NB4 (cell line): ENCODE measurements at regions not wholly inside any gene's neighbourhood (a gene's known extent, or its start where the extent isn't known, plus 50 kb on each side); places are given as distances from the start of the nearest gene placed in this dataset.

Experiments used
- DNase-seq: peaks from one replicate; pipeline ENCODE4 v3.0.0; 2010; ENCODE audit warnings: low read depth
- H3K4me3 ChIP-seq: one replicate; pipeline ENCODE4 v1.5.1; 2011; ENCODE audit warnings: mild to moderate bottlenecking, low read depth, low read length, moderate library complexity
- MYC ChIP-seq: IDR thresholded peaks from 2 replicates; pipeline ENCODE4 v1.6.1; 2011; ENCODE audit warnings: low read depth, low read length
- POLR2A ChIP-seq: IDR thresholded peaks from 2 replicates; pipeline ENCODE4 v1.6.1; 2011; ENCODE audit warnings: mild to moderate bottlenecking; ENCODE audit not compliant: insufficient read length; ENCODE audit errors: extremely low read depth
- TF ChIP-seq, protein P1 (sequence below): IDR thresholded peaks from one replicate; pipeline ENCODE4 v1.5.1; 2012; ENCODE audit warnings: low read depth, low read length
- TF ChIP-seq, protein P2 (sequence below): IDR thresholded peaks from 2 replicates; pipeline ENCODE4 v1.6.1; 2011; ENCODE audit warnings: low read depth, low read length

DNA sequence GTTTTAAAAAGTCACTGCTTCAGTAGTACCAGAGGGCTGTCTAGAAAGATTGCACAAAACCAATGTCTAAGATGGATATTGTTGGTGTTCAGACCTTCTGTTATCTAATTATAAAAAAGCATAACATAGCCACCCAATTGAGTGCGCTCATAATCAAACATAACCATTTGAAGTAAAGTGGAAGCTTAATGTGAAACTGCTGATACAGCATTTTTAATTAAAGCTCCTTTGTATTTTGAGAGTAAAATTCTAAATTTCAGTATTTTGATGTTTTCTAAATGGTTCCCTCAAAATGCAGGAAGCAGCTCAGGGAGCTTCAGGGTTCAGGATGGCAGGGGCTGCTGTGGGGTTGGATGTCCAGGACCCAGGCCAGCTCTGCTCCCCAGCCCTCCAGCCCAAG is 291.8 kb upstream of the ZFP64 start:
- no peak for TF ChIP-seq POLR2A
- TF ChIP-seq, protein P1, sequence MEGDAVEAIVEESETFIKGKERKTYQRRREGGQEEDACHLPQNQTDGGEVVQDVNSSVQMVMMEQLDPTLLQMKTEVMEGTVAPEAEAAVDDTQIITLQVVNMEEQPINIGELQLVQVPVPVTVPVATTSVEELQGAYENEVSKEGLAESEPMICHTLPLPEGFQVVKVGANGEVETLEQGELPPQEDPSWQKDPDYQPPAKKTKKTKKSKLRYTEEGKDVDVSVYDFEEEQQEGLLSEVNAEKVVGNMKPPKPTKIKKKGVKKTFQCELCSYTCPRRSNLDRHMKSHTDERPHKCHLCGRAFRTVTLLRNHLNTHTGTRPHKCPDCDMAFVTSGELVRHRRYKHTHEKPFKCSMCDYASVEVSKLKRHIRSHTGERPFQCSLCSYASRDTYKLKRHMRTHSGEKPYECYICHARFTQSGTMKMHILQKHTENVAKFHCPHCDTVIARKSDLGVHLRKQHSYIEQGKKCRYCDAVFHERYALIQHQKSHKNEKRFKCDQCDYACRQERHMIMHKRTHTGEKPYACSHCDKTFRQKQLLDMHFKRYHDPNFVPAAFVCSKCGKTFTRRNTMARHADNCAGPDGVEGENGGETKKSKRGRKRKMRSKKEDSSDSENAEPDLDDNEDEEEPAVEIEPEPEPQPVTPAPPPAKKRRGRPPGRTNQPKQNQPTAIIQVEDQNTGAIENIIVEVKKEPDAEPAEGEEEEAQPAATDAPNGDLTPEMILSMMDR = no peak
- TF ChIP-seq MYC = no peak
- TF ChIP-seq, protein P2, sequence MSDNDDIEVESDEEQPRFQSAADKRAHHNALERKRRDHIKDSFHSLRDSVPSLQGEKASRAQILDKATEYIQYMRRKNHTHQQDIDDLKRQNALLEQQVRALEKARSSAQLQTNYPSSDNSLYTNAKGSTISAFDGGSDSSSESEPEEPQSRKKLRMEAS = no peak
- DNase-seq = no peak
- no peak overlapping the region for H3K4me3 ChIP-seq

DNA sequence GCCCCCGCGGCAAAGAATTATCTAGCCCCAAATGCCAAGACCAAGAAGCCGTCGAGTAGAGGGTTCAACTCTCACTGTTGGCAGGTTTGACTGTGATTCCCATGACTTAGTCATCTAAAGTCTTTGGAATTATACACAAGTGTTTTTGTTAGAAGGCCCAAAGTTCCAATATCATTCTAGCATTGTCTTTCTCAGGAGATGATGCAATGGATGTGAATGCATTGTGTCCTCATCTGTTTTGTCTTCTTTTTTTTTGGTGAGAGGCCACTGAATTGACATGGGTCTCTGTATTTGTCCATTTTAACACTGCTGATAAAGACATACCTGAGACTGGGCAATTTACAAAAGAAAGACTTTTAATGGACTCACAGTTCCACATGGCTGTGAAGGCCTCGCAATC is 290.5 kb upstream of the ZFP64 start:
- TF ChIP-seq, protein P2 = no peak
- no peak for TF ChIP-seq MYC
- TF ChIP-seq POLR2A = no peak
- TF ChIP-seq, protein P1 = no peak
- no peak overlapping the region for H3K4me3 ChIP-seq
- no peak for DNase-seq

- DNase-seq = no peak
- TF ChIP-seq, protein P1 = no peak
- TF ChIP-seq, protein P2 = no peak
- no peak for TF ChIP-seq POLR2A
- no peak for TF ChIP-seq MYC
- H3K4me3 ChIP-seq = no peak overlapping the region
Measured at GRCh38 chr20:52481443-52481842, 289.9 kb upstream of the ZFP64 start.

- TF ChIP-seq, protein P1 = no peak
- TF ChIP-seq MYC (no peak), POLR2A (no peak)
- TF ChIP-seq, protein P2 = no peak
Measured at GRCh38 chr20:52476074-52476750, 284.6 kb upstream of the ZFP64 start.

DNA sequence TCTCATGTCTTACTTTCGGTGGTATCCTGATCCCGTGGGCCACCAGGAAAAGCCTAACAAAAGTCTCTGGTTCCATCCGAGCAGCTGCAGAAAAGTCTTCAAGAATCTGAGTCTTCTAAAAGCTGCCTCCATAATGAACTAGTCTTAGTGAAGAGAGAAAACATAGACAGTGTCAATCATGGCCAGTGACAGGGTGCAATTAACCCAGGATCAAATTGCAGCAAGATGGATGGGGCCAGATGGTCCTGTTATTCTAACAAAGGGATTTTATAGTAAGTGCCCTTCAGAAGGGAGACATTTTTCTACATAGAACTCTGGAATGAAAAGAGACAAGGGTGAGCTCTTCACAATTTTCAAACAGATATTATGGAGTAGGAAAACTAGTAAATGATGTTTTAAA is 281.6 kb upstream of the ZFP64 start:
- DNase-seq = no peak
- no peak overlapping the region for H3K4me3 ChIP-seq
- TF ChIP-seq MYC = no peak
- TF ChIP-seq POLR2A = no peak
- TF ChIP-seq, protein P2 = no peak

More at GRCh38 chr20:52476074-52476750, 284.6 kb upstream of the ZFP64 start:
- no peak overlapping the region for H3K4me3 ChIP-seq
- DNase-seq = no peak

DNA sequence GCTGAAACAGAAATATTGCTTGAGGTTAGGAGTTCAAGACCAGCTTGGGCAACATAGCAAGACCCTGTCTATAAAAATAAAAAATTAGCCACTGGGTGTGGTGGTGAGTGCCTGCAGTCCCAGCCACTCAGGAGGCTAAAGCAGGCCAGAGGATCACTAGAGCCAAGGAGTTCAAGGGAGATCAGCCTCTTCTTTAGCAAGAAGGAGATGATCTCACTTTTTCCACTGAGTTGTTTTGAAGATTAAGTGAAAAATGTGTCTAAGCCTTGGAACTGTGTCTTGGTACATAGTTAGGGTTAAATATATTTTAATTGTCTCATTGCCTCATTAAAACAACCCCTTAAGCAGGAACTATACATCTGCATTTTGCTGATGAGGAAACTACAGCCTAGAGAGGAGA is 279.0 kb upstream of the ZFP64 start:
- H3K4me3 ChIP-seq = no peak overlapping the region
- TF ChIP-seq, protein P1 = no peak
- TF ChIP-seq, protein P2 = no peak
- TF ChIP-seq MYC (no peak), POLR2A (no peak)
- no peak for DNase-seq
